ENCODE measurements at regions not wholly inside any gene's neighbourhood (a gene's known extent, or its start where the extent isn't known, plus 50 kb on each side); places are given as distances from the start of the nearest gene placed in this dataset.
"Not testable (repeated sequence)": the region's sequence is repeated elsewhere in the genome, so short reads cannot be mapped to it uniquely, and the experiment has no call there.

GRCh38 chr3:18987862-18988447, 160.4 kb upstream of the KCNH8 start:
- no peak for DNase-seq

DNA sequence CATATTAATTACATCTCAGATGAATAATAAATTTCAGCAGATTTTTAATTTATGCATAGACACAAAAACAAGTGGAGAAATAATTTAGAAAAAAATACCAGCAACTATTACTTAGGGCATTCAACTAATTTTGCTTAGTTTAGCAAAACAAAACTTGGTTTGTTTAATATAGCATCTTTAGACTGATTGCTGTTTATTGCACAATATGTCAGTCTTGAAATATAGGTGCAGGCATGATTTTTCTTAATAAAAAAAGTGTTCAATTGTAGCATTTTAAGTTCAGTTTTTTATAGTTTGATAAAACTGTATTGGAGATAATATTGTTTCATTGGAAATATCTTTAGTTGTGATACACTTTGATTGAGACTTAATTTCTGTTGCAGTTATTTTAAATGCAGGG, 161.2 kb upstream of the KCNH8 start:
- no peak for DNase-seq

GRCh38 chr3:18982920-18983319, 165.4 kb upstream of the KCNH8 start:
- DNase-seq: no peak

DNA sequence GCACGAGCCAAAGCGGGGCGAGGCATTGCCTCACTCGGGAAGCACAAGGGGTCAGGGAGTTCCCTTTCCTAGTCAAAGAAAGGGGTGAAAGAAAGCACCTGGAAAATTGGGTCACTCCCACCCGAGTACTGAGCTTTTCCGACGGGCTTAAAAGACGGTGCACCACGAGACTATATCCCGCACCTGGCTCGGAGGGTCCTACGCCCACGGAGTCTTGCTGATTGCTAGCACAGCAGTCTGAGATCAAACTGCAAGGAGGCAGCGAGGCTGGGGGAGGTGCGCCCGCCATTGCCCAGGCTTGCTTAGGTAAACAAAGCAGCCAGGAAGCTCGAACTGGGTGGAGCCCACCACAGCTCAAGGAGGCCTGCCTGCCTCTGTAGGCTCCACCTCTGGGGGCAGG, 172.2 kb upstream of the KCNH8 start:
- not testable (repeated sequence) for DNase-seq

DNA sequence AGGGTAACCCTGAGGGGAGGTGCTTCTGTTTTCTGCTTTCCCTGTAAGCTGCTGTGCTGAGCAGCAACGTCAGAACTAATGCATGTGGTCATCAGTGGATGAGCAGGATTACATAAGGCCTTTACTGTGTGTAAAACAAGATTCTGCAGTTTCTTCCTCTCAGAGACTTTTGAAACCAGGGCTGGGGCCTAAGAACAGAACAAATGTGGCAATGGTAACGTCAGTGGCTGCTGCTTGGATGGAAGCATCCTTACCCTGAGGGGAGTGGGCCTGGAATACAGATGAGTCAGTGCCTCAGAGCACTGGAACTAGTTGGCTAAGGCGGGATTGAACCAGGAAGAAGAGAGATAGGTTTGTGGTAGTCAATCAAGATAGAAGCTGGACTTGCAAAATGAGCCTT, 180.2 kb upstream of the KCNH8 start:
- no peak for DNase-seq

DNA sequence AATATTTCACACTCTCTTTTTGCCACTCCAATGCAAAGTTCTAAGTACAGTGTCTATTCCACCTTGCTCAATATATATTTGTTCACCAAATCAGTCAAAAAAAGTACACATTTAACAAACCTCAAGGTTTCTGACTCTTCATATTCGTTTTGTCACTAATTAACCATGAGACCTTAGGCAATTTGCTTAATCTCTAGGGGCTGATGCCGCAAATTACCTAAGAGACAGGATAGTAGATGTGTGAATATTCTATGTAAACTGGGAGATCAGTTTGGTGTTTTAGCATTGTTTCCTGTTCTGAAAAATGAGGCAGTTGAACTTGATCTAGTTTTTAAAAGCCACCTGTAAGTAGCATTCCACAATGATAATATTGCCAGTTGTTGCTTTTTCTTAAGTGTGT, 182.5 kb upstream of the KCNH8 start:
- no peak for DNase-seq

DNA sequence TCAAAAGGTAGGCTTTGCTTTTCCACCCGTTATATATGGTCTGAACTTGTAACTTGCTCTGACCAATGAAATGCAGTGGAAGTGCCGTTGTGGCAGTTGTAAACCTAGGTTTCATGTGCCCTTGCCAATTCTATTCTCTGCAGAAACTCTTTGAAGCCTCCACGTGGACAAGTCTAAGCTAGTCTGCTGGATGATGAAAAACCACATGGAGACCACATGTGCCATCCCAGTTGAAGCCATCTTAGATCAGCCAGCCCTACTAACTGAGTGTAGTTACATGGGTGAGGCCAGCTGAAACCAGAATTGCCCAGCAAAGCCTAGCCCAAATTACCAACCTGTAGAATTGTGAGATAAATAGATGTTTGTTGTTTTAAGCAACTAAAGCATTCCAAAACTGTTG, 183.7 kb upstream of the KCNH8 start:
- no peak for DNase-seq

GRCh38 chr3:18951333-18951732, 197.0 kb upstream of the KCNH8 start:
- no peak for DNase-seq

DNA sequence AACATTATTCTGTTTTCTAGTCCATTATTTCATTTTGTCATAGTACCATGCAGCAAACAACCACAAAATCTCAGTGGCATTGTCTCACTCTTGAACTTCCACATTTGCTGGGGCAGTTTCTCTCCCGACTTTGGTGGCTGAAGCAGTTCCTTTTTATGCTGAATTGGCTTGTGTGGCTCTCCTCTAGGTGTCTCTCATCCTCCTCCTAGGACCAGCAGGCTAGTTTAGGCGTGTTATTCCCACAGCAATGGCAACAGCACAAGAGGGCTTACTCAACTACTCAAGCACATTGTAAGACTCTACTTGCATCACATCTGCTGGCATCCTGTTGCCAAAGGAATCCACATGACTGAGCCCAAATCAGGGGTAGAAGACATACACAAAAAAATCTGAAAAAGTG, 201.8 kb upstream of the KCNH8 start:
- DNase-seq: no peak

DNA sequence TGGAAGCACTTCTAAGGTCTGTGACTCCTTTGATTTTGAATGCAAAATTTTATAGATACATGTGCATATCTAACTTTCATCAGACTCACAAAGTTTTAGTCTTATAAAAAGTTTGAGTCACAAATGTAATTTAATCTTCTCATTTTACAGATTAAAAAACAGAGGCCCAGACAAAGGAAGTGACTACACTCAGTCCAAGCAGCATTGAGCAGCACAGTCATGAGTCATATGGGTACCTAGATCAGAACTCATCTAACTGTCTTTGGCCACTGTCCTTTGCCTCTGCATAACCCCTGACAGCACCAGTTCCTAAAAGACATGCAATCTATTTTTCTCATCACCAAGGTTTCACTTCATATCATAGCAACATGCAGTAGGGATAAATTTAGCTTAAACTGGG, 210.7 kb upstream of the KCNH8 start:
- no peak for DNase-seq

DNA sequence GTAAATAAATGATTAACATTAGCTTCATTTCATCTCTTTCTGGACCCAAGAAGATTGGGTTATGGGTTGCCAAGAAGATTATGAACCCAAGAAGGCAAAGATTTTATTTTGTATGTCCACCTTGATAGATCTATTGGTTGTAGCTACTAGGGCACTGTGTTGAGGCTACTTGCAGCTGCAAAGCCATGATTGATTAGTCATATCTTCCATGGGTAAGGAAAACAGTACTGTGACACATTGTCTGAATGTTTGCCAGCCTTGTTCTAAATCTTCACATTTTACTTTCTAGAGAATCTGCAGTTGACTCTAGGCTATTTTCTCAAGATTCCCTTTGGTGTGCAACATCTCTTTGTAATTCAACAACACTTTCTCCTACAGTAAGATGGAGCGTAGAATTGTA, 229.2 kb upstream of the KCNH8 start:
- DNase-seq: no peak

GRCh38 chr3:18917923-18918322, 230.4 kb upstream of the KCNH8 start:
- DNase-seq: no peak

- no peak for DNase-seq
Observed at GRCh38 chr3:18902081-18902793, 246.1 kb upstream of the KCNH8 start.

- no peak for DNase-seq
Observed at GRCh38 chr3:18901571-18901970, 246.7 kb upstream of the KCNH8 start.

DNA sequence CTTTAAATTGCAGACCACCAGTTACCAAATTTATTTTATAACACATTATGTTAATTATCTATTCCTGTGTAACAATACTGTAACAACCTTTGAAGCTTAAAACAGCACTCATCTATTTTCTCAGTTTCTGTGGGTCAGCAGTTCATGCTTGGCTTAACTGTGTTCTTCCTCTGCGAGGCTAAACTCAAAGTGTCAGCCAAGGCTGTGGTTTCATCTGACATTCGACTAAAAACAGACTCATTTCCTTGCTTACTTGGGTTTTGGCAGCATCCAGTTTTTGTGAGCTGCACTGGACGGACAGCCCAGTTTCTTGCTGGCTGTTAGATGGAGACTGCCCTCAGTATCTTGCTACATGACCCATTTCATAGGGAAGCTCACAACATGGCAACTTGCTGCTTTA, 247.3 kb upstream of the KCNH8 start:
- no peak for DNase-seq

- DNase-seq: no peak
Observed at GRCh38 chr3:18898911-18899310, 249.4 kb upstream of the KCNH8 start.

DNA sequence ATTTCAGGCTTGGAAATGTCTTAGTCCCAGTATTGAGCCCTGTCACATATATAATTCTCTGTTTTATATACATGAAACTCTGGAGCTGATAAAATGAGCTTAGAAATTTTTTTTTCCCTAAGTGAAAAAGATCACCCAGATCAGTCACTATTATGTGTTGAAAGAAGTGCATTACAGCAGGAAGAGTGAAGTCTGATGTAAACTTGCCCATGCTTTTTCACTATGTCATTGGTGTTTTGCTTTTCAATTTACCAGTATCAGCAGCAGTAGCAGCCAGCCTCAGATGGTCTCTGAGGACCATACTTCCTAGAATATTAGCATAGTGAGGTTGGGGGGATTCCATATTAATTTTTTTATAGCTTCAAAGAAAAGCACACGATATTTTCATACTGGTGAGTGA, 255.6 kb upstream of the KCNH8 start:
- no peak for DNase-seq

- no peak for DNase-seq
Observed at GRCh38 chr3:18892047-18892446, 256.3 kb upstream of the KCNH8 start.

- DNase-seq: no peak
Observed at GRCh38 chr3:18891641-18892040, 256.7 kb upstream of the KCNH8 start.

- no peak for DNase-seq
Observed at GRCh38 chr3:18890449-18890848, 257.9 kb upstream of the KCNH8 start.

GRCh38 chr3:18888819-18889218, 259.5 kb upstream of the KCNH8 start:
- no peak for DNase-seq

DNA sequence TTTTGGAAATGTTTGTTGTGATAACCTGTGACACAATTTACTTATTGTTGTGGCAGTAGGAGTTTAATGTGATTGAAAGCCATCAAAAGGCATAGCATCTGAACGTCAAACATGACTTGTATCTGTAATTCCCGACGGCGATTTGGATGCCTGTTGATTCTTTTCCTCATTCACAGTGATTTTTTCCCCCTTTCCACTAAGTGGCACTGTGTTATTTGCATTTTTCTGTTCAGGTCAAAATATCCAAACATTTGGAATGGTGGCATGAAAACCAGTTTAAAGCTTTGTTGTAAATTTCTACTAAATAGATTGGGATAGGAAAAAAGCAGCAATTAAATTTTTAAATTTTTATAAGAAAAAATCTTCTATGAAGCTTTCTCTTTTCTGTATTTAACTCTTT, 259.9 kb upstream of the KCNH8 start:
- DNase-seq: no peak

DNA sequence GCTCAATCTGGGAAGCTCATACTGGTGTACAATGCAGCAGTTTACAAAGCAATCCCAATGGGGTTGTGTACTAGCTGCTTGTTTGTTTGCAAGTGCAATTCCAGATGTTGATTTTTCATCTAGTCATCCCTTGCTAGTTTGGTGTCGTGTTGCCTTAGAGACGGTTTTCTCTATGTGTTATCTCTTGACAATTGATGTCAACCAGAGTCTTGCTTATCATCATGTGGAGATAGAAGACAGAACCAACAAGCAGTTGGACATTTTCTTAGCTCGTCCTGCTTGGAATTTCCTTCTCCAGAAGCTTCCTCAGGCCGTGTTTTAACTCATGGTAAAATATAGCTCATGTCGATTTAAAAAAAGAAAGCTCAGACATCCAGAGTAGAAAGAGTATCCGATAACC, 262.0 kb upstream of the KCNH8 start:
- DNase-seq: no peak

DNA sequence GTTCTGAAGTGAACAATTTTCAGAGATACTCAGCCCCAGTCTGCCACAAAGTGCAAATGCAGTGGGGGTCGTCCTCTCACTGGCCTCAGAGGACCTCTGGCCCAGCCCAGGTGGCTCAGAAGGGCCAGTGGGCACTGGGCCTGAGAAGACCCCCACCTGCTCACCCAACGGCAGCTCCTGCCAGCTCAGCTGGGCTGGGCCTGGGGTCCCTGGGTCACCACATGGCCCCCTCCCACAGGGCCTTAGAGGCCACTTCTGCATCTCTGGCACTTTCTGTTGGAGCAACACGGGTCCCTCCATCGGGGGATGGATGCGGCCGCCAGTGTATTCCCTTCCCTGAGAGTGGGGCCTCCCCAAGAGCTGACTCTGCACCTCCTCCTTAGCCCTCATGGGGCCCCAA, 262.7 kb upstream of the KCNH8 start:
- DNase-seq: no peak

DNA sequence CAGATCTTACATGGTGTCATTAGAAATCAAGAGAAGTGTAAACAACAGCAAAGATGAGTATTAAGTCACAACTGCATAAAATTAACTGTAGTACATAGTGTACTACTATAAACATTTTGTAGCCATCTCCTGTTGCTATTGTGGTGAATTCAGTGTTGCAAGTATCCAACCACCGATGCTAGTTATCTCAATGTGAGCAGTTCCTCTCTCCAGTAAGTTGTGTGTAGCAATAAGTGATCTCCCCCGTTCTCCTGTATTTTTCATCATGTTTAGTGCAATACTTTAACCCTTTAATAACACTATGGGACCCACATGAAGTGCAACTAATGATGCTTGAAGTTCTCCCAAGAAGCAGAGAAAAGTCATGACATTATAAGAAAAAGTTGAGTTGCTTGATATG, 264.7 kb upstream of the KCNH8 start:
- DNase-seq: no peak

Measured in stimulated activated CD4-positive, alpha-beta T cell treated with anti-CD3 and anti-CD28 coated beads, Interleukin-2, amount 100 ng/mL, for 24 hours (primary cell).